ENCODE measurements at regions not wholly inside any gene's neighbourhood (a gene's known extent, or its start where the extent isn't known, plus 50 kb on each side); places are given as distances from the start of the nearest gene placed in this dataset.

- Histone ChIP-seq H4K20me1 (ENCODE audit: insufficient read depth, low read length) (no peaks in the 10 kb centered on the region), H3K9me3 (ENCODE audit: insufficient read depth, low read depth, low read length) (no peaks in the 10 kb centered on the region)
These were observed 156.9 kb downstream of the ZNF621 start for GRCh38 chr3:40681658-40682055.

DNA sequence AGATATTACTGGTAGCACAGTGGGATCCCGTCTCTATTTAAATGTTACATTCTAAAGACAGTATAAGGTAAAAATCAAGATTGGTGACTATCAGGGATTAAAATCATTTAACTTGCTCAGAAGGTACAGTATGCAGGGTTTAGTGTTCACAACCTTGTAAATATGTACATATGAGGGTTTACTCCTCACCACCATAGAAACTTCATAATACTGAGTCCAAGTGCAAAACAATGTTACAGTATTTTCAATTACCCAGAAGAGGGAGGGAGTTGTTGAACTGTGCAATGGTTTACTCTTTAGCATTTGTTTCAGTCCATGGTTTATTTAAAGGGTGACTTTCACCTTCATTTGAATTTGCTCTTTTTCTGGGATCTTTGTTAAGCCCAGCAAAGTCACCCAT is 165.1 kb downstream of the ZNF621 start:
- FAIRE-seq, result no peak
- peaks cover 3% of the 10 kb centered on the region for H3K27me3 Mint-ChIP-seq (ENCODE audit: low read depth, unreplicated experiment)
- H3K27ac Mint-ChIP-seq (ENCODE audit: unreplicated experiment), result no peak overlapping the region

More at GRCh38 chr3:40681658-40682055, 156.9 kb downstream of the ZNF621 start:
- no peak overlapping the region for H3K9ac ChIP-seq (ENCODE audit: low read length)
- no peaks in the 10 kb centered on the region for H3K4me1 ChIP-seq (ENCODE audit: insufficient read depth, low read length)
- no peak overlapping the region for H3K27ac ChIP-seq (ENCODE audit: low read depth, low read length)
- H2AFZ ChIP-seq (ENCODE audit: low read depth, low read length), result no peak overlapping the region
- H3K79me2 ChIP-seq (ENCODE audit: insufficient read depth, low read length), result no peaks in the 10 kb centered on the region
- peaks cover 16% of the 10 kb centered on the region for H3K4me1 Mint-ChIP-seq (ENCODE audit: low read depth, unreplicated experiment)
- no peak overlapping the region for H3K27ac Mint-ChIP-seq (ENCODE audit: unreplicated experiment)
- H3K27me3 ChIP-seq (ENCODE audit: insufficient read depth, low read length), result peaks cover 3% of the 10 kb centered on the region
- H3K36me3 Mint-ChIP-seq (ENCODE audit: low read depth, unreplicated experiment), result no peaks in the 10 kb centered on the region
- H3K9me3 Mint-ChIP-seq (ENCODE audit: unreplicated experiment), result no peaks in the 10 kb centered on the region
- no peak overlapping the region for H3K4me2 ChIP-seq (ENCODE audit: low read length)
- FAIRE-seq, result no peak
- TF ChIP-seq EZH2 (IDR thresholded peaks at IDR 0.05; ENCODE audit: insufficient read depth, low read length), result no peak
- TF ChIP-seq CTCF (IDR thresholded peaks at IDR 0.05; ENCODE audit: insufficient read depth, low read depth, low read length), result no peak
- no peak overlapping the region for H3K4me3 Mint-ChIP-seq (ENCODE audit: unreplicated experiment)
- H3K4me3 ChIP-seq (ENCODE audit: insufficient read depth, low read depth, low read length), result no peak overlapping the region
- DNase-seq (ENCODE audit: low read depth), result no peak
- no peaks in the 10 kb centered on the region for H3K36me3 ChIP-seq (ENCODE audit: insufficient read depth, low read length)
- H3K27me3 Mint-ChIP-seq (ENCODE audit: low read depth, unreplicated experiment), result no peaks in the 10 kb centered on the region

More for the DNA sequence above, 165.1 kb downstream of the ZNF621 start:
- H3K79me2 ChIP-seq (ENCODE audit: insufficient read depth, low read length), result no peaks in the 10 kb centered on the region
- TF ChIP-seq EZH2 (IDR thresholded peaks at IDR 0.05; ENCODE audit: insufficient read depth, low read length) (no peak), CTCF (IDR thresholded peaks at IDR 0.05; ENCODE audit: insufficient read depth, low read depth, low read length) (no peak)
- H3K9ac ChIP-seq (ENCODE audit: low read length), result no peak overlapping the region
- H4K20me1 ChIP-seq (ENCODE audit: insufficient read depth, low read length), result no peaks in the 10 kb centered on the region
- H3K4me1 ChIP-seq (ENCODE audit: insufficient read depth, low read length), result no peaks in the 10 kb centered on the region
- no peak for DNase-seq (ENCODE audit: low read depth)
- Mint-ChIP-seq H3K4me3 (ENCODE audit: unreplicated experiment) (no peak overlapping the region), H3K9me3 (ENCODE audit: unreplicated experiment) (no peaks in the 10 kb centered on the region), H3K4me1 (ENCODE audit: low read depth, unreplicated experiment) (peaks cover 5% of the 10 kb centered on the region), H3K36me3 (ENCODE audit: low read depth, unreplicated experiment) (no peaks in the 10 kb centered on the region)
- no peak overlapping the region for H3K27ac ChIP-seq (ENCODE audit: low read depth, low read length)
- no peaks in the 10 kb centered on the region for H3K36me3 ChIP-seq (ENCODE audit: insufficient read depth, low read length)
- H3K4me2 ChIP-seq (ENCODE audit: low read length), result no peak overlapping the region
- H2AFZ ChIP-seq (ENCODE audit: low read depth, low read length), result no peak overlapping the region
- no peaks in the 10 kb centered on the region for H3K9me3 ChIP-seq (ENCODE audit: insufficient read depth, low read depth, low read length)
- H3K27me3 ChIP-seq (ENCODE audit: insufficient read depth, low read length), result no peaks in the 10 kb centered on the region
- no peak overlapping the region for H3K4me3 ChIP-seq (ENCODE audit: insufficient read depth, low read depth, low read length)
